NCI-H1694 (cell line): ENCODE measurements at regions not wholly inside any gene's neighbourhood (a gene's known extent, or its start where the extent isn't known, plus 50 kb on each side); places are given as distances from the start of the nearest gene placed in this dataset.
"Not testable (repeated sequence)": the region's sequence is repeated elsewhere in the genome, so short reads cannot be mapped to it uniquely, and the experiment has no call there.

Source experiments
- DNase-seq: peaks from one replicate; lab custom pipeline; 2025; lab: John Stamatoyannopoulos, UW

- no peak for DNase-seq
Observed at GRCh38 chr1:182259968-182260367, 131.6 kb downstream of the GLUL start.

DNA sequence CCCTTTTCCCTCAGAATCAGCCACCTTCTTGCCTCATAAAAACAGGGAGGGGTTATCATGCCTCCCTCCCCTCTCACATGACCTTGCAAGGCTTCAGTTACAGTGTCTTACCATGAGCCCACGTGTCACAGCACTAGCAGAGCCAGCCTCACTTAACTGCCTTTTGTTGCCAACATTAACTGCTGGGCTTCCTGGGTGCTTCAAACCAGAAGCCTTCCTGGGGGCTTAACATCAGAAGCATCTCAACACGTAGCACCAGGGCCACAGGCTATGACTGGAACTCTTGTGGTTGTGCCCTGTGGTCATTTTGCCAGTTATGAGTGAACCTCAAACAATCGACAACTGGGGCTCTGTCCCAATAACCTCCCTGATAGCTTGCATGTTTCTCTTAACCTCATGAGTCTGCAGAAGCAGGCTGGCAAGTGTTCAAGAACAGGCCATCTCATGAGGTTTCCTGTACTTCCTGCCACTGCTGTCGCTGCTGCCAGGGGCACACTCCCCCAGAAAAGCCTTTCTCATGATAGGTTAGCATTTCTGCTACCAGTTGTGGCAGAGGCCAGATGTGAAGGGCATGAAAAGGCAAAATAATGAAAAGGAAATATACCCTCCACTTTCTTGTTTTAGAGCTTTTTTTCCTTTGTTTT is 132.2 kb downstream of the GLUL start:
- peak; percentile 5 for DNase-seq

GRCh38 chr1:182257369-182258063 is 134.1 kb downstream of the GLUL start:
- no peak for DNase-seq

DNA sequence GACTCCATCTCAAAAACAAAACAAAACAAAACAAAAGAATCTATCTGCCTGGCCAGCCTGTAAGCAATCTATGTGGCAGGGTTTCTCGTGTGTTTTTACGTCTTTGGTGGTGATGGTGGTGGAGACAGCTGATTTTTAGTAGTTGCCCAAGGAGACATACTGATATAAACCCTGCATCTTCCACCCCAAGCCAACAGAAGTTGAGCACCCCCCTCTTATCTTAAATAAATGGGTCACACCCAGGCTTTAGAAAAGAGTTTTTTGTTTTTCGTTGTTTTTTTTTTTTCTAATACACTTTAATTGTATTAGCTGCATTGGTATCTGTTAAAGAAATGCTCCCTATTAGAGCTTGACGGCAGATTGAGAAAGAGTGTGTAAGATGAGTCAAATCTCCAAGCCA is 134.7 kb downstream of the GLUL start:
- DNase-seq = no peak

GRCh38 chr1:182255494-182255893 is 136.1 kb downstream of the GLUL start:
- DNase-seq = no peak

DNA sequence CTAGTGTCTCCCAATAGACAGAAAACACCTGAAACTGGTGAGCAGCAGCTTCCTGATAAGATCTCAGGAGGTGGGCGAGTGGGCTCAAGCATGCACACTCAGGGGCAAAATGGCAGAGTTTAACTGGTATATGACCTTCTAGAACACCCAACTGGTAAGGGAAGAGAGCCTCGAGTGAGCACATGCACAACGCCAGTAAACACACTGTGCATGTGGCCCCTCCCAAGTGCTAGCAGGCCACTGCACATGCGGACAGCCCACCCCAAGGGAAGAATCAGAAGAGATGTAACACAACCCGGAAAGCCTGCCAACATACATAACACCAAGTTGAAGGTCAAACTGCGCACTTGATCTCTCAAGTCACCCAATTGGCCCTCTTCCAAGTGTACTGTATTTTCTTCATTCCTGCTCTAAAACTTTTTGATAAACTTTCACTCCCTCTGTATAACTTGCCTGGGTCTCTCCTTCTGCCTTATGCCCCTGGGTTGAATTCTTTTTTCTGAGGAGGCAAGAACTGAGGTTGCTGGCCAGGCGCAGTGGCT is 138.2 kb downstream of the GLUL start:
- no peak for DNase-seq

GRCh38 chr1:182251561-182251960 is 140.0 kb downstream of the GLUL start:
- no peak for DNase-seq

DNA sequence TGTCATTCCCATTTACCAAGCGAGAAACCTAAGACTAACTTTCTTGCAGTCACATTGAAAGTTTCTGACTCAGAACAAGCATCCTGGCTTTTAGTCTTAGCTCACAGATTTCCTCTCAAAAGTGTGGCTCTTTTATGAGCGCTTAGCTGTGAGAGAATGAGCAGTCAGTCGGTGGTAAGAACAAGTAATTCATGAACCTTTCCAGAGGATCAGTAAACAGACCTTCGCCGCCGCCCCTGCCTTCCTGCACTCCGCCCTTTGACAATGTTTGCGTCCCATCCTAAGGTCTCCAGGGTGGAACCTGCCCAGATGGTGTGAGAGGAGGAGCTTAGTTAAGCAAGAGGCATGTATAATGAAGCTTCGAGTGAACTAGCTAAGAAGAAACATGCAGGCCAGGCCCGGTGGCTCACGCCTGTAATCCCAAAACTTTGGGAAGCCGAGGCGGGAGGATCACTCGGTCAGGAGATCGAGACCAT is 142.4 kb downstream of the GLUL start:
- no peak for DNase-seq

DNA sequence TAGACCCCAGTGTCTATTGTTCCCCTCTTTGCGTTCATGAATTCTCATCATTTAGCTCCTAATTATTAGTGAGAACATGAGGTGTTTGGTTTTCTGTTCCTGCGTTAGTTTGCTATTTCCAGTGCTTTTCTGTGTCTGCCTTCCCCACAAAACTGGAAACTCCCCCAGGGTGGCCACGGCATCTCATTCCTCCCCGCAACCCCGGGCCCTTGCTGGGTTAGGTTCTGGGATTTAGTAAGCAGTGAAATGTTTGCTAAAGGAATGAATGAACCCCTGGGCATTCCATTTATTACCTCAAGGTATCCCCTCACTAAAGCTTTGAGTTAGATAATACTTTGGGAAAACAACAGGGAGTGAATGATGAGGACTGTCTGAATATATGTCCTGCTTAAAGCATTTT is 142.9 kb downstream of the GLUL start:
- DNase-seq = no peak

DNA sequence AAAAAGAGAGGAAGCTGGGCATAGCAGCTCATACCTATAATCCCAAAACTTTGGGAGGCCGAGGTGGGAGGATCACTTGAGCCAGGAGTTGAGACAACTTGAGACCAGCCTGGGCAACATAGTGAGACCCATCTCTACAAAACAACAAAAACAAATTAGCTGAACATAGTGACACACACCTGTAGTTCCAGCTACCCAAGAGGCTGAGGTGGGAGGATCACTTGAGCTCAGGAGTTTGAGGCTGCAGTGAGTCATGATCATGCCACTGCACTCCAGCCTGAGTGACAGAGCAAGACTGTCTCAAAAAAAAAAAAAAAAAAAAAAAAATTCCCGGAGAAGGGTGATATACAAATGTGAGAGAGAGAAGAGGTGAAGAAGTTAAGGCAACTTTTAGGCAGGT is 143.8 kb downstream of the GLUL start:
- DNase-seq = not testable (repeated sequence)

GRCh38 chr1:182246783-182247182 is 144.8 kb downstream of the GLUL start:
- no peak for DNase-seq

- no peak for DNase-seq
Observed at GRCh38 chr1:182245040-182245439, 146.6 kb downstream of the GLUL start.

GRCh38 chr1:182244451-182244850 is 147.1 kb downstream of the GLUL start:
- DNase-seq = no peak

- no peak for DNase-seq
Observed at GRCh38 chr1:182242641-182243040, 148.9 kb downstream of the GLUL start.

- no peak for DNase-seq
Observed at GRCh38 chr1:182240085-182240484, 151.5 kb downstream of the GLUL start.

GRCh38 chr1:182238421-182238820 is 153.2 kb downstream of the GLUL start:
- DNase-seq = no peak

GRCh38 chr1:182237329-182237728 is 154.3 kb downstream of the GLUL start:
- DNase-seq = no peak

DNA sequence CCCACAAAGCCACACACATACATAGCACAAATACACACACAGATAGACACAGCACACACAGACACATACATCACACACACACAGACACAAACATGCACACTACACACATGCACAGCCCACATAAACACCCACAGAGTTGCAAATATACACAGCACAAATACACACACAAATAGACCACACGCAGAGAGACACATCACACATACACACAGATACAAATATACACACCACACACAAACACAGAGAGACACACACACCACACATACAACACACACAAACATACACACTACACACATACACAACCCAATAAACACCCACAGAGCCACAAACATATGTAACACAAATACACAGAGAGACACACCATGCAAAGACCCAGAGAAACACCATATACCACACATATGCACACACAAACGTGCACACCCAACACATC is 154.9 kb downstream of the GLUL start:
- no peak for DNase-seq

- no peak for DNase-seq
Observed at GRCh38 chr1:182235952-182236650, 155.5 kb downstream of the GLUL start.

GRCh38 chr1:182235604-182235951 is 156.0 kb downstream of the GLUL start:
- no peak for DNase-seq

DNA sequence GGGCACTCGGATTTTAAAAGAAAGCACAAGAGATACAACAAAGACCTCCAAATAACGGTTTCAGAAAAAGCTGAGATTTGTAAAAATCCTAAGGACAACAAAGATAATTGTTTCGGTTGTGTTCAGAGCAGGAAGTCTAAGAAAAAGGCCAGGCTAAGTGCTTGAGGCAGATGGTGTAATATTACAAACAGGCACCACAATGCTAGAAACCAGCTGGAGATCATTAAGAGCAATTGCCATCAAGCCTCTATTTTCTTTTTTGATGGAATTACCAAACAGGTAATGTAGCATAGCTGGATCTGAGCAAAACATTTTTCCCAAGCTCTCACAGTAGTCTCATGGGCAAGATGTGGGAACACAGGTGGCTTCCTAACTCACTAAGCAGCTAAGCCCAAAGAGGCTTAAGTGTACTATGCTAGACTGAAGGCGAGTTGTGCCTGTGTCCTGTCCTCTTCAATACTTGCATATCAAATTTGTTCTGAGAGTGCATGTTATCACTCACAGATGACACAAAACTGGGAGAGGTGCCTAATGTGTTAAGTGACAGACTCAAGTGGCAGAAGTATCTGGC is 161.6 kb downstream of the GLUL start:
- DNase-seq = peak; percentile 56

- no peak for DNase-seq
Observed at GRCh38 chr1:182229451-182229850, 162.1 kb downstream of the GLUL start.
